ENCODE measurements at regions not wholly inside any gene's neighbourhood (a gene's known extent, or its start where the extent isn't known, plus 50 kb on each side); places are given as distances from the start of the nearest gene placed in this dataset.

- TF ChIP-seq, protein P1, sequence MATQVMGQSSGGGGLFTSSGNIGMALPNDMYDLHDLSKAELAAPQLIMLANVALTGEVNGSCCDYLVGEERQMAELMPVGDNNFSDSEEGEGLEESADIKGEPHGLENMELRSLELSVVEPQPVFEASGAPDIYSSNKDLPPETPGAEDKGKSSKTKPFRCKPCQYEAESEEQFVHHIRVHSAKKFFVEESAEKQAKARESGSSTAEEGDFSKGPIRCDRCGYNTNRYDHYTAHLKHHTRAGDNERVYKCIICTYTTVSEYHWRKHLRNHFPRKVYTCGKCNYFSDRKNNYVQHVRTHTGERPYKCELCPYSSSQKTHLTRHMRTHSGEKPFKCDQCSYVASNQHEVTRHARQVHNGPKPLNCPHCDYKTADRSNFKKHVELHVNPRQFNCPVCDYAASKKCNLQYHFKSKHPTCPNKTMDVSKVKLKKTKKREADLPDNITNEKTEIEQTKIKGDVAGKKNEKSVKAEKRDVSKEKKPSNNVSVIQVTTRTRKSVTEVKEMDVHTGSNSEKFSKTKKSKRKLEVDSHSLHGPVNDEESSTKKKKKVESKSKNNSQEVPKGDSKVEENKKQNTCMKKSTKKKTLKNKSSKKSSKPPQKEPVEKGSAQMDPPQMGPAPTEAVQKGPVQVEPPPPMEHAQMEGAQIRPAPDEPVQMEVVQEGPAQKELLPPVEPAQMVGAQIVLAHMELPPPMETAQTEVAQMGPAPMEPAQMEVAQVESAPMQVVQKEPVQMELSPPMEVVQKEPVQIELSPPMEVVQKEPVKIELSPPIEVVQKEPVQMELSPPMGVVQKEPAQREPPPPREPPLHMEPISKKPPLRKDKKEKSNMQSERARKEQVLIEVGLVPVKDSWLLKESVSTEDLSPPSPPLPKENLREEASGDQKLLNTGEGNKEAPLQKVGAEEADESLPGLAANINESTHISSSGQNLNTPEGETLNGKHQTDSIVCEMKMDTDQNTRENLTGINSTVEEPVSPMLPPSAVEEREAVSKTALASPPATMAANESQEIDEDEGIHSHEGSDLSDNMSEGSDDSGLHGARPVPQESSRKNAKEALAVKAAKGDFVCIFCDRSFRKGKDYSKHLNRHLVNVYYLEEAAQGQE (IDR thresholded peaks at IDR 0.05; ENCODE audit: insufficient replicate concordance, low read depth): no peak
- TF ChIP-seq SPI1 (IDR thresholded peaks at IDR 0.05; ENCODE audit: borderline replicate concordance, low read depth) (no peak), GABPA (IDR thresholded peaks at IDR 0.05; ENCODE audit: low read depth) (no peak), POLR2AphosphoS5 (IDR thresholded peaks at IDR 0.05; ENCODE audit: low read depth) (no peak)
- TF ChIP-seq, protein P2, sequence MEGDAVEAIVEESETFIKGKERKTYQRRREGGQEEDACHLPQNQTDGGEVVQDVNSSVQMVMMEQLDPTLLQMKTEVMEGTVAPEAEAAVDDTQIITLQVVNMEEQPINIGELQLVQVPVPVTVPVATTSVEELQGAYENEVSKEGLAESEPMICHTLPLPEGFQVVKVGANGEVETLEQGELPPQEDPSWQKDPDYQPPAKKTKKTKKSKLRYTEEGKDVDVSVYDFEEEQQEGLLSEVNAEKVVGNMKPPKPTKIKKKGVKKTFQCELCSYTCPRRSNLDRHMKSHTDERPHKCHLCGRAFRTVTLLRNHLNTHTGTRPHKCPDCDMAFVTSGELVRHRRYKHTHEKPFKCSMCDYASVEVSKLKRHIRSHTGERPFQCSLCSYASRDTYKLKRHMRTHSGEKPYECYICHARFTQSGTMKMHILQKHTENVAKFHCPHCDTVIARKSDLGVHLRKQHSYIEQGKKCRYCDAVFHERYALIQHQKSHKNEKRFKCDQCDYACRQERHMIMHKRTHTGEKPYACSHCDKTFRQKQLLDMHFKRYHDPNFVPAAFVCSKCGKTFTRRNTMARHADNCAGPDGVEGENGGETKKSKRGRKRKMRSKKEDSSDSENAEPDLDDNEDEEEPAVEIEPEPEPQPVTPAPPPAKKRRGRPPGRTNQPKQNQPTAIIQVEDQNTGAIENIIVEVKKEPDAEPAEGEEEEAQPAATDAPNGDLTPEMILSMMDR (IDR thresholded peaks at IDR 0.05; ENCODE audit: insufficient read depth, low read length): no peak
- Histone ChIP-seq H3K27me3 (ENCODE audit: insufficient read depth, poor library complexity, severe bottlenecking) (no peaks in the 10 kb centered on the region), H3K27ac (replicated peaks) (no peak overlapping the region), H3K4me3 (replicated peaks; ENCODE audit: insufficient read depth, low read length) (no peak overlapping the region)
- no peak for DNase-seq (ENCODE audit: low read depth in 1 of 2, low spot score in 1 of 2)
Observed at GRCh38 chr4:40685300-40685699, 55.6 kb upstream of the RBM47 start.

GRCh38 chr4:40686081-40686913 lies 56.6 kb upstream of the RBM47 start:
- no peaks in the 10 kb centered on the region for H3K27me3 ChIP-seq (ENCODE audit: insufficient read depth, poor library complexity, severe bottlenecking)
- no peak overlapping the region for H3K27ac ChIP-seq (replicated peaks)
- no peak for DNase-seq (ENCODE audit: low read depth in 1 of 2, low spot score in 1 of 2)
- TF ChIP-seq SPI1 (IDR thresholded peaks at IDR 0.05; ENCODE audit: borderline replicate concordance, low read depth) (no peak), GABPA (IDR thresholded peaks at IDR 0.05; ENCODE audit: low read depth) (no peak), POLR2AphosphoS5 (IDR thresholded peaks at IDR 0.05; ENCODE audit: low read depth) (no peak)
- TF ChIP-seq, protein P1 (IDR thresholded peaks at IDR 0.05; ENCODE audit: insufficient replicate concordance, low read depth): no peak
- TF ChIP-seq, protein P2 (IDR thresholded peaks at IDR 0.05; ENCODE audit: insufficient read depth, low read length): no peak
- H3K4me3 ChIP-seq (replicated peaks; ENCODE audit: insufficient read depth, low read length): no peak overlapping the region

DNA sequence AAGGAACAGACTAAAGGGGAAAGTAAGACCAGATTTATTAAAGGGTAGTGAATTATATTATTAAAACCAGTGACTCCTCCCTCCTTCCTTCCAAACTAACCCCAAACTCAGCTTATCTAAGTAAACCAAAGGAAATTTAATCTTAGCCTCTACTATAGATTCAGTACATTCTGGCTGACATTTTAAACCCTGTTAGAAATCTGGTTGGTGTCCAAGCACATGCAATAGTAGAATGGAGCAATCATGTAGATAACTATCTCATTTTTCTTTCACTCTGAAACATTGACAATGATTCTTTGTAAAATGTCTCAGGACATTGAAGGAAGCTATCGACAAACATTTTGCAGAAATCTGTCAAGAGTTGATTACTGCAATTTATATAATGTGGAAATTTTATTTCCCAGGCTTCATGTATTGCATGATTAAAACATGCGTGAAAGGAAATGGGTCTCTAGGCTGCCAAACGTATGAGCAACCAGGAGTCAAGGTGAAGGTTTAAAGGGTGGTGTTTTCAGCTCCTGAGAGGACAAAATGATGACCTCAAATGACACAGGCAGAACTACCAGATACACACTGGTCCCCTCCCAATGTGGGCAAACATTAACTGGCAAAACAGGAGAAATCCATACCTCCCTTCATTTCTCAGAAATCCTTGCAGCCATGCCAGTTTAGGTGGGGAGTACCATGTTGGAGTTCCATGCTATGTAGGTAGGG lies 58.2 kb upstream of the RBM47 start:
- no peak overlapping the region for H3K27ac ChIP-seq (replicated peaks)
- no peak for TF ChIP-seq POLR2AphosphoS5 (IDR thresholded peaks at IDR 0.05; ENCODE audit: low read depth)
- TF ChIP-seq, protein P2 (IDR thresholded peaks at IDR 0.05; ENCODE audit: insufficient read depth, low read length): no peak
- TF ChIP-seq GABPA (IDR thresholded peaks at IDR 0.05; ENCODE audit: low read depth): no peak
- TF ChIP-seq, protein P1 (IDR thresholded peaks at IDR 0.05; ENCODE audit: insufficient replicate concordance, low read depth): no peak
- no peak for TF ChIP-seq SPI1 (IDR thresholded peaks at IDR 0.05; ENCODE audit: borderline replicate concordance, low read depth)
- H3K27me3 ChIP-seq (ENCODE audit: insufficient read depth, poor library complexity, severe bottlenecking): no peaks in the 10 kb centered on the region
- no peak overlapping the region for H3K4me3 ChIP-seq (replicated peaks; ENCODE audit: insufficient read depth, low read length)
- no peak for DNase-seq (ENCODE audit: low read depth in 1 of 2, low spot score in 1 of 2)
